Activated CD4-positive, alpha-beta T cell treated with anti-CD3 and anti-CD28 coated beads for 4 hours (primary cell): ENCODE measurements at regions not wholly inside any gene's neighbourhood (a gene's known extent, or its start where the extent isn't known, plus 50 kb on each side); places are given as distances from the start of the nearest gene placed in this dataset.

Experiments used
- DNase-seq, 2 donors: peaks; one replicate each; pipeline ENCODE4 v3.0.0-alpha.2; 2020

DNA sequence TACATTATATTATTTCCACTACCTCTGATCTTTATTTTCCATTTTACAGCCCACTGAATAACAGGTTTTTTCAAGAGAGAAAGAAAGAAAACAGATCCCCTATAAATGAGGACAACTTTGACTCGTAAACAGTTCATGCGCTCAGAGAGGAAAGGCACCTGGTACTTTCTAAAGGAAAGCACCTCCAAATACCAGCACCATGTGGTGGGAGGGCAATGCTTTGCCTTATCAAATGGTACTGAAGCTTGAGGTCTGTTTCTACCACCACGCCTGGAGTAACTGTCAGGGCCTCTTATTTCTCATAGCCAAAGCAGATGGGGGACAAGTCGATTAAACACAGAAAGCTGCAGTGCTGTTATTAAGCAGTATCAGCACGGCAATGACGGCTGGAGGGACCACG, 510.3 kb upstream of the ZFHX3 start:
- DNase-seq: no peak

DNA sequence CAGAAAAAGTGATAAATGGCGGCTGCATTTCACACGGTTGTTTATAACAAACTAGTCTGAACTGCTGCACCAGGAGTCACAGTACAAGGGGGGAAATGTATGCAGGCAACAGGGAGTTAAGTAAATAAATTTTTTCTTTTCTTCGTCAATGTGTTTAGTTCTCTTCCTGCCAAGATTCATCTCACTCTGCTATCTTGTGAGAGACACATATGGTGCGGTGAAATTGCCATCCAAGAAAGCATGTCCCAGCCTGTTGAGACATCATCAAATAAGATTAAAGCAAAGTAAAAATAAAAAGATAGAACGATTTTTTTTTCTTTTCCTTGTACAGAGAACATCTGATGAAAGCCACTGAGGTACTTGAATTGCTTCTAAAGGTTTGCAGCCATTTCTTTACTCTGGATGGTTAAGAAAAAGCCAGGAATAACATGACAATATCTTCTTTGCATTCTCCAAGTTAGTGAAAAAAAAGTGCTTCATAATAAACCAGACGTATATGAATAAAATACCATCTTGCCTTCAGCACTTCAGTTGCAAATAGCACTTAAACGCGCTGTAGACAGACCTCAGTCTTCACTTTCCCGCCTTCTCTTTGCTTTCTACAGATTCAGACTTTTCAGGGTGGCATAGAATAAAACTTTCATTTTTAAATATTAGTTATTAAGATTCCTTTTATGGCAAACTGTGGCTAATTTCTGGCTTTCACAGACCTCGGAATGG, 506.2 kb upstream of the ZFHX3 start:
- DNase-seq: no peak

DNA sequence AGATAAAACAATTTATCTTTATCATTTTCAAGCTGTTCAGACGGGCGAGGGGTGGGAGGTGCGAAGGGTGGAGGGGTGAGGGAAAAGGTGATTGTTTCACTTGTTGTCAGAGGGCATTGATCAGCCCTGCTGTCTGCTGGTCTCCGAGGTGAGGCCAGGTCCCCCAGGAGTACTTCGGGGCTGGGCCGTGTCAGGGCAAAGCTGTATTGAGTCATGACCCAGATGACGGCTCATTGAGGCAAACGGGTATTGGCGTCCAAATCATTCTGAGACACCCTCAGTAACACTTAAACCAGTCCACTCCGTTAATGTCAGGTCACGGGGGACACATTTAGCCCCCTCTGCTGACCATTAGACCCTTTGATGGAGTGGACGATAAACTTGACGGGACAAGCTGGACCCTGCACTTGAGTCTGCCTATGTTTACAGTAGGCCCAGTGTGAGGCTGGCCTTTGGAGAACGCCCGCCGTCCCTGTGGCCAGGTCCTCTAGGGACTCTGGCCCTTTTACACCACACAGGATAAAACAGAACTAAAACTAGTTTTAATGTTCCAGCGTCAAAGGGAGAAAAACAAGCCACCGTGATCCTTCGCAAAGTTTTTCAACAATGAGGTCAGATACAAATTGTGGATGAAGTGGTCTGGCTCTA, 502.2 kb upstream of the ZFHX3 start:
- DNase-seq: no peak

DNA sequence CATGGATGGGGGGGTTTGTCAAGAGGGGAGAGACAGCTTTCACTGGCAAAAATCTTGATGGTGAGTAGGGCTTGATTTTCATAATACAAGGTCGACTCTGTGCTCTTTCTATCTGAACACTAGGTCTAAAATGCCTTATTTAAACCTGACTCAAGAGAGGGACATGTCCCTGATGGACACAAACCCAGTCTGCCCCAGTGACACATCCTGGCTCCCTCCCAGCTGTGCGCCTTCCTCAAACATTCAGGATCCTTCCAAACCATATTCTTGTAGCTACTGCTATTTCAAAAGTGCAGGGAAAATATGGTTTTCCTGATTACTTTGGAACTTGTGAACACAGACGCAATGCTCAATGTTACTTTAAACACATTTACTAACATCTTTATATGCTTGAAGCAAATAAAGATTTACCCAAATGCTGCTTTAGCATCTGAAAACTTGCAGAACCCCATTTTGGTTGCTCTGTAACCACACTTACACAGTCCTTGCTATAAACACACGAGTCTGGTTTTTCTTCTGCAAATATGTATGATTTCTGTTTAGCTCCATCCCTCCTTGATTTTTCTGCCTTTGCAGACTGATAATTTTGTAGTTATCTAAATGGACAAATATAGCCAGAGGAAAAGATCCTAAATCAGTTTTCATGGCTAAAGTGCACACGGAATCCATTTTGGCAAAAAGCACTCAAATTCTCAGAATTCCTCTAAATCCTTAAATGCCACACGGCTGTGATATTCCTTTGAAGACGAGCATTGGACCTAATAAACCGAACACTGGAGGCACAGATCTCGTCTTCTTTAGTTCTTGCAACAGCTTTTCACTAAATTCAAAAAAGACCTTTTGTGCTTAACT, 499.9 kb upstream of the ZFHX3 start:
- no peak for DNase-seq

DNA sequence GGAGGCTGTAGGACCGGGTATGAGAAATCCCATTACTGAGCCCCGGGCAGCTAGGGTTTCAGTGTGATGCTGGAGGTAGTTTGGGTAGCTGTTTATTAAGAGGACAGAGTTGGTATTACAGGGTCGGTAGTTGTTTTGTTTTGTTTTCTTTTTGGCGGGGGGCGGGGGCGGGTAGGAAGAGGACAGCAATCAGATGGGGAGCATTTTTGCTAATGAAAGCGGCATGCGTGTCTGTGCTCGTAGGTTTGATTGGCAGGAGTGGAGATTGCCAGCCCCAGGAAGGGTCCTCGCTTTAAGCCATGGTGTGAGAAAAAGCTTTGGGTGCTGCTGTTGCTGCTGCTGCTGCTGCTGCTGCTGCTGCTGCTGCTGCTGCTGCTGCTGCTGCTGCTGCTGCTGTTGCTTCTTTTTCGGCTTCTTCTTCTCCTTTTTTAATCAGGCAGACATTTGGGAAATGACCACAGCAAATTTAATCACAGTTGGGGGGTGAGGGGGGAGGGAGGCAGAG, 498.5 kb upstream of the ZFHX3 start:
- no peak for DNase-seq

DNA sequence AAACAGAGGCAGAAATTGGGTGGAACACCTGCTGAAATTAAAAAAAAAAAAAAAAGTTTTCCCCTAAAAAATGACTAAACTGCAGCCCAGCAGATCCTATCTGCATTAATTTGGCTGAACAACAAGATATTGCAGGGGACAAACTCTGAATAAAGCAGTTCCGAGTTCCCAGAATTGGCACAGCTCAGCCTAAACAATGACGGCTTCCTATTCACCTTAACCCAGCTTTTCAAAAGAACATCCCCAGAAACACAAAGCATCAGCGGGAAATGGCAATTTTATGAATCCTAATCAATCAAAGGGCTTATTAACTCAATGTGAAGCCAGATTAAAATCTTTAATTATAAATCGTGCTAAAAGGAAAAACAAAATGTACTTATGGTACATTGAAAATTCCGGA, 497.8 kb upstream of the ZFHX3 start:
- DNase-seq: no peak

DNA sequence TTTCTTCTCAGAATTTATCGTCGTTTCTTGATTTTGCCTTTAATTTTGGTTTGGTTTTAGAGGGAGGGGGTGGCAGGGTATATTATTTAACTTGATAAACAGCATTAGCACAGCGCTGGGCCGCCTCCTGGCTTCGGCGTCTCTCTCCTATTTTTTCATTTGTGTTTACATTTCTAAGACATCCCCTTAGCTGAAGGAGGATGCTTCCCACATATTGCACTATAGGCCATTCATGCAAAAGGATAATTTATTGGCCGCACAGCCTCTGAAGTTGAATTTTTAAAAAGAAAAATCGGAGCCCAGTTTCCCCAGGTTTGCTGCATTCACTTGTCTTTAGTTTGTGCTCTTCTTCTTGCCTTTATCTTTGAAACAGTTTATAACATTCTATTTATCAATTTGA, 497.4 kb upstream of the ZFHX3 start:
- DNase-seq: no peak

DNA sequence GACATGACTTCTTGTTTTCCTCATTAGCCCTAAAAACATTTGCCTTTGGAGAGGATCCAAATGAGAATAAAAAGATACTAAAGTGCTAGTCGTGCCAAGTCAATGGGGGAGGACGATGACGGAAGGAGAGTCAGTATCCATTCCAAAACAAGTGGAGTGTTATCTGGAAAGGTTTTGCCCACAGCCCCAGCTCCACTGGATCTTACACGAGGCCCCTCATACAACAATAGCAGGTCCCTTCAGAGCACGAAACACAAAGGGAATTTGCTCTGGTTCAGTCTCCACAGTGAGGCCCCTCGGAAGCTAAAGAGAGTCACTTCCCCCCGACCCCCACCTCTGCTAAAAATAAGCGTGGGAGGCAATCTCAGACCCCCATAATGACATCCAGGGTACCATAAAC, 496.9 kb upstream of the ZFHX3 start:
- no peak for DNase-seq

DNA sequence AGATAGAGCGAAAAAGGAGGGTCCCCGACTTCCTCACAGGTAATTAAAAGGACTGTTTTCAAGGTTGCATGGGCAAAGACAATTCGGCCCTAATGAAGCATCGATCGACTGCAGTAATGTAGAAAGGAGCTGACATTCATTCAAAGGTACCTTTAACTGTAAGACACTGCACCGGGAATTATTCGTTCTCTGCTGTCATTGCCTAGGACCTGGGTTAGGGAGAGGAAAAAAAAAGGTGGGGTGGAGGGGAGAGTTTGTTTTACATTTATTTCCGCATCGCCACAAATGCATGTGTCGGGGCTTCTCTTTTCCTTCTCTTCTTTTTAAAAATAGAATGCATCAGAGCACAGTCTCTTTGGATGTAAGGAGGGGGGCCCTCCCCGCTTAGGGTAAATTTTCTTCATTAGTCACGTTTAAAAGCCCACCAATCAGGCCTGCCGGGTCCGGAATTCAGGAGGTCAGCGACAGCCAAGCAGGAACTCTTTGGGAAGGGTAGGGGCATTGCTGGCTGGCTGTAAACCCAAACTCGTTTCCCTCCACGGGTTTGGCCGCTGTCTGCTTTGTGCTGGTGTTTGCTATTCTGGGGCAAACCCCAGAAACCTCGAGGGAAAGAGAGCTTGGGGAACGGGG, 496.2 kb upstream of the ZFHX3 start:
- DNase-seq: no peak

DNA sequence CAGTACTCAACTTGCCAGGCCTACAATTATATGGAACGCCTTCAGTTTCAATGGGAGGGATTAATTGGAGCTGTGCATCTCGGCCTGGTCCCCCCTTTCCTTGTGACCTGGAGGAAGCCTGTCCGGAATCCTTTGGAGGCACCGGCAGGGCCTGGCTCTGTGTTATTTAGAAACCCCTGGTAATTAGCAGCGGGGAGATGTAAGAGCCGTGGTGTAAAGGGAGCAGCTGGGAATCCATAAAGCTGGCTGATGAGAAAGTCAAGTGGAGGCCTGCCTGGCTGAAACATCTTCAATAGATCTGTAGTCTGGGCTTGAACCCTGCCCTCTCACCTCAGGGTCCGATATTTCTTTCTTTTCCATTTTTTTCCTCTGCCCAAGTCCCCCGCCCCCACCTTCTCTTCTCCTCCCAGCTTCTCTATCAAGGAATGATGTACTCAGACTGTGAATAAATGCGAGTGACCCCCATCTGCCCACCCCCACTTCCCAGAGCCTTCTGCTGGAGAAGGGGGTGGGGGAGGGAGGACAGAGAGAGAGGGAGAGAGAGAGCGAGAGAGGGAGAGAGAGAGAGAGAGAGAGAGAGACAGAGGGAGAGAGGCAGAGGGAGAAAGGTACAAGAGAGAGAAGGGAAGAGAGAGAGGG, 495.5 kb upstream of the ZFHX3 start:
- no peak for DNase-seq

DNA sequence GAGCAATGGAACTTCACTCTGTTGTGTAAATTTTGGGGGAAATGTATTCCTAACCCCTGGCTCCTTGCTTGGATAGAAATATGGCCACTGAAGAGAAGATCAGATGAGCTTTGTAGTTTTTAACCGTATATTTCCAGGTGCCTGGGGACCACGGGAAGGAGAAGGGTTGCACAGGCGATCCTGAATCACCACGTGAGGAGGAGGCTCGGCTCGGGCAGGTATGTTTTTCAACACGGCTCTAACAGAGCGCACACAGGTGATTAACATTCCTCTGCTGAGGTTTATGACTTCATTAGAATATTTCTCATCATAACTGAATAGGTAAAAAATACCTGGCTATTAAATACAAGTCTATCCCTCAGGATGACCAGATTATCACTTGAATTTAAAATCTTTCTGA, 495.0 kb upstream of the ZFHX3 start:
- DNase-seq: no peak

DNA sequence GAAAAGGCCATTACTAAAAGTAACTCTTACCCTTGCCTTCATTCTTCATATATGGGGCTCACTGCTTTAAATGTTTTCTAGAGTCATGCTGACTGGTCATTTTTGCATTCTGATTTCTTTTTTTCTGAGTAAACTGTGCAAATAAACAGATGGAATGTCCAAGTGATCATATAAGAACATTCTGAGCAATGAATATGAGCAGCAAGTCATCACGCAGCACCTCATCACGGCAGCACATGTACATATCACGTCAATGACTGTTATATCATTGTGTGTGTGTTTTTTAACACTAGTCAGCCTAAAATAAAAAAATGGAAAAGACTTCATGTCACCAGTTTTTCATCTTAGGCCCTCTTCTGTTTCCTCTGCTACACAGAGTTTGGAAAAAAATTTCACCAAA, 490.0 kb upstream of the ZFHX3 start:
- DNase-seq: no peak

DNA sequence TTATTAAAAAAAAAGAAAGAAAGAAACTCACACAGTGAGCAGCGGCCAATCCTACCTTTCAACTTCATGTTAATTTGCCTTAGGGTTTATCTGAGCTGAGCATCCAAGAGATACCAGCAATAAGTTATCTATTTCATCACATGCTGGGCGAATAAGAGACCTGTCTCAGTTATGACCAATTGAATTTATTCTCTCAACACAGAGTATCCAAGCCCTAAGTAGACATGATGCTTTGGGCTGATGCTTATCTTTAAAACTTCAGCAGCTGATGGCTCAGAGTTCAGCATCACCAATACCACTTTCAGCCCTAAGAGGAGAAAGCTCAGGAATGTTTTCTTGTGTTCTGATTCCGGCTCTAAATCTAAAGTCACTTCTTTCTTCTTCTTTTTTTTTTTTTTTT, 489.0 kb upstream of the ZFHX3 start:
- no peak for DNase-seq

DNA sequence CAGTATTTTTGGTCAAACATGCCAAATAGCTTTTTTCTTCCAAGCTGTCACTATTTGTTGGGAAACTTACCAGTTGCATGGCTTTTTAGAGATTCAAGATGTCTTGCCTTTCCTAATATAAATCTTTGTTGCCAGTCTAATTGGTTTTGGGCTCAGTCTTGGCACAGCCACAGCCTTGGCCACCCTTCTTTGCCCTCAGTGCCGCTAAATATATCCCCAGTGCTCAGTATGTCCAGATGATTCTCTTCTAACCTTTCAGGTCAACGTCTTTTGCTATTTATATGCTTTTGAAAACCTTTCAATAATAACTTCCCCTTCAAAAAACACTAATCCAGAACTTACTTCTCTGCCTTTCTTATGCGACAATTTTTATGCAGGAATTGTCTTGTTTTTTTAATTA, 483.1 kb upstream of the ZFHX3 start:
- no peak for DNase-seq

DNA sequence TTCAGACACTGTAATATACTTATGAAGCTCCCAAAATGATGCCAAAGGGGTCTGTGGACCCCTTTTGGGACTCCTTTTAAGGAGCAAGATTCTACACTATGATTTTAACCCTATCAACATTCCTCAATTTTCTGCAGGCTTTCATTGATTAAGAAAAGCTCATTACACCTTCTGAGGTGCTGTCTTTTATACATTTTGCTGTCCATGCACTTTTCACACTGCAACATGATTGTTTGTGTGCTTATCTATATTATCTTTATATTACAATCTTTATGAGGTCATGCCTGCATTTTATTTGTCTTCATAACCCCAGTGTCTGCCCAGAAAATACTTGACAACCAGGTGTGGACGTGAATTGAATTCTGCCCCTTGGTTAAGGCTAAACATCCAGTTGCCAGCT, 482.6 kb upstream of the ZFHX3 start:
- DNase-seq: no peak

DNA sequence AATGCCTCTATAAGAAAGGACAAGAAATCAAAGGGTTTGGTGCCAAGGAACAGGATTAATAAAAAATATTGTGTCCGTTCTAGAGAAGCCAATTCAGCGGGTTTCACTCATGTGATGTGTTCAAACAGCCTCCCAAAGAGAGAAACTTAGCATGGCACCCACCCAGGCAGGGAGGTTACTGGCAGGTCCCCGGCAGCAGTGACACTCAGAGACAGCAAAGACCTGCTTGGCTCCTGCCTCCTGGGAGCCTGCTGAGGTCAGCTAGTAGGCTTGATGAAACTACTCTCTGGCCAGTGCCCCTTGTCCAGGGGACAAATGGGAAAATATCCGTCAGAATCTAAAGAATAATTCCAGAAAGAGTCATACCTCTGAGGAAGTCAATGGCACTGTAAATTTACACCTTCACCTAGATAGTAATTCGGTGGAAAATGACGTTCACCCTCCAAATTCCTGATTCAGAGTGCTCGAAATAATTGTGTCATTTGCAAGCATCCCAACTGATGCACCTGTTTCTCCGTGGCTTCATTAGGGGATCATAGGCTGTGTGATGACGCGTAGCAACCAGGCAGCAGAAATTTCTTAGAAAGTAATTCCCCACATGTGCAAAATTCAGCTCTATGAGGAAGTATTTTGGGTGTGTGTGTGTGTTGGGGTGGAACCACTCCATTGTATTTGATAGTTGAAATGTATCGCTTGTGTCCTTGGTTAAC, 481.5 kb upstream of the ZFHX3 start:
- no peak for DNase-seq

DNA sequence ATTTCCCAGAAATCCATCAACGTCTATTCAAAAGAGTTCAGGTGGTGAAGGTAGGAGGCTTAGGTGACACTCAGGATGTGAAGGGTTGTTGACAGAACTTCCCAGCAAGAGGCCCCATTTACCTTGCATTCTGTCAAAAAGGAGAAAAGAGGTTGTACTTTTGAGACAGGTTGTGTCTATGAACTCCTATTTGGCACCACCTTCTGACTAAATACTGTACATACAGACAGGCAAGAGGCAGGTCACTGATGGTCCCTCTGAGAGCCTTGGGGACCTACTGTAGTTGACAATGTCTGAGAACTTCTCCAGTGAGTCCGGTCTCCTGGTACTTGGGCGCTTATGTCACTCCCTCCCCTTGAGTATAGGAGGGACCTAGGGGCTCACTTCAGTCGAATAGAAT, 479.3 kb upstream of the ZFHX3 start:
- DNase-seq: no peak

DNA sequence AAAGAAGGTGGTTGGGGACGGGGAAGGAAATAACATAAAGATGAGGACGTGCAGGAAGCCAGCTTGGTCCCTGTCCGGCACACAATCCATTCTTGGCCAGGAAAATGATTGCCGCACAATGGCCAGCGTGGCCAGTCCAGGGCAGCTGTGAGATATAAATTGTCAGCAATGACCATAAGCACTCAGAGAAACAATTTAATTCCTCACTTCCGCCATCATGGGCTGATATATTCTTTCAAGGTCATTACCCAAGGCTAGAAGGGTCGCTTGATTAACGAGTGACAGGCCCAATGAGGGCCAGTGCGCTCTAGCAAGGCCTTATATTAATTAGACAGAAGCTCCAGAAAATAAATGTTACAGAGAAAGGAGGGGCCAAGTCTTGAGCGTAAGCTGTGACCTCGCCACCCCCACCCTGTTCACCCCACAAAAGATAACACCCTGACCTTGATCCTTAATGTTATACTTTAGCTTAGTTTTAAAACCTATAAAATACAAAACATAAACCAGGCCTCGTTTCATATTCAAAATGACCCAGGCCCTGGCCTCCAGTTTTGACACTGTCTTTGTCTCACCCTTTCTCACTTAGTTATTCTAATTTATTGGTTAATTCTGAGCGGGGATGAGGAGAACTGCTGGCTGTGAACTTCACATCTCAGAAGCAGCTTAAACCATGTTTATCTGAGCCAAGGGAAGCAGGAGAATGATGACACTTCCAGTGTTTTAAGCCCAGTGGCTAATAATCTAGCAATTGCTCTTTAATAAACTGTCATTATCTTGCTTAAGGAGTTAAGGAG, 478.3 kb upstream of the ZFHX3 start:
- DNase-seq: no peak

DNA sequence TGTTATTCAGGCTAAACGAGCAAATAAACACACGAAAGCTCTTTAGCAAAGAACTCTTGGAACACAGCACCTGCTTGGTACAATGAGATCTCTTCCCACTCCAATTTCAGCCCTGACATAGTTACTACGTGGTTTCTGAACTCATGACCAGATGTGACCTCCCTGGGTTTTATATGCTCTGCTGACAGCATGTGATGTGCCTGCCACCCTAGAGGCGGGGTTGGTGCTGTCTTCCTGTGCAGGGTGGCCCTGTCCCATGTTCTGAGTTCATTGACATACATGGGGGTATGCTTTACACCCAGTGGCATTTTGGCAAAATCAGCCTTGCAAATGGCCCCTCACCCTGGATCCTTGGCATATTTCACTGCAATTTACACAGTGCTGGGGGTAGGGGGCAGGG, 475.3 kb upstream of the ZFHX3 start:
- DNase-seq: no peak

DNA sequence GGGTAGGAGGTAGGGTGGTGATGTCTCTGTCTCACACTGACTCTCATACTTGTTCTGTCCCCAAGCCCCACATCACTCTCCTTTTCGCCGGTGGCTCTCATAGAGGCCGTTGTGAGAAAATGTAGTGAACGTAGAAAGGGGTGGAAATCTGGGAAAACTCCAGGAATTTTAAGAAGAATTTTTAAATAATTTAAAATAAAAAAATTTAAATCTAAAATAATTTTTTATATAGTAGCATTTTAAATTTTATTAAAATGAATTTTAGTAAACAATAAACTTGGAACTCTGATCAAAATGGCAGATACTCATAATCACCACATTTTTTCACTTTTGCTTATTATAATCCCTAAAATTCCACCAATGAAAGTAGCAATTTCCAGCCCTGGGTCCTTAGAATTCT, 473.6 kb upstream of the ZFHX3 start:
- DNase-seq: no peak

DNA sequence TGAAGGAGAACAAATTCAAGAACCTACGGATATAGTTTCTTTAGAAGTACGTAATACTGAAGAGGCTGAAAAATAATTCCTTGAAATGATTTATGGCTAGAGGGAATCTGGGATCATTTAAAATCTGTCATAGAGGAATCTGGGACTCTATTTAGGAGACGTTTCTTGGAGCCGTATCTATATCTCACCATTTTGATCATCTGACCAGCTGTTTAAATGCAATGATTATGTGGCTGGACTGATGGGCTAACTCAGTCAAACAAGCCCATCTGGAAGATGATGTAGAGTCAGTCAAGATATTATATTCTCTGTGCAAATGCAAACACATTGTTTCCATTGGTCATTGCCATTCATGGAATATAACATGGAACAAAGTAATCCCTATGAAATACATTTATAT, 467.7 kb upstream of the ZFHX3 start:
- no peak for DNase-seq
